DOHH2 (cell line): ENCODE measurements at regions not wholly inside any gene's neighbourhood (a gene's known extent, or its start where the extent isn't known, plus 50 kb on each side); places are given as distances from the start of the nearest gene placed in this dataset.
"Not testable (repeated sequence)": the region's sequence is repeated elsewhere in the genome, so short reads cannot be mapped to it uniquely, and the experiment has no call there.

Source experiments
- CTCF ChIP-seq: fragments of 200-600 bp; sonication (generic); IDR thresholded peaks from one replicate; pipeline ENCODE4 v1.5.1; 2014; ENCODE audit warnings: antibody characterized with exemption, mild to moderate bottlenecking, low read depth, low read length; ENCODE audit not compliant: poor library complexity, severe bottlenecking
- EZH2phosphoT487 ChIP-seq: fragments of 200-600 bp; sonication (generic); IDR thresholded peaks from 2 replicates; pipeline ENCODE4 v1.6.1; 2017; ENCODE audit warnings: borderline replicate concordance, mild to moderate bottlenecking, antibody characterized with exemption, low read length, moderate library complexity, mixed read lengths

GRCh38 chr1:149244621-149245020, 141.3 kb upstream of the NBPF9 start:
- TF ChIP-seq CTCF, EZH2phosphoT487: not testable (repeated sequence)
